IMR-90 (cell line): ENCODE measurements at regions not wholly inside any gene's neighbourhood (a gene's known extent, or its start where the extent isn't known, plus 50 kb on each side); places are given as distances from the start of the nearest gene placed in this dataset.

Experiments
- ATAC-seq: fragments of 200-7000 bp; cut with Tn5 transposase; 2 replicates; pipeline ENCODE4 v1.9.1; 2020; ENCODE audit warnings: low read depth, mild to moderate bottlenecking, moderate library complexity
- BruUV-seq: library from RNA; stranded (reverse); fragments of 400-500 nt; replicated peaks from 2 replicates; lab custom pipeline; 2021; lab: Mats Ljungman, UMichigan
- CTCF ChIA-PET: fragments of 300-600 bp; formaldehyde crosslinking; extraction: SDS; loops from one replicate; lab custom pipeline; 2021; ENCODE audit warnings: antibody characterized with exemption; lab: Yijun Ruan, JAX
- POLR2A ChIA-PET: fragments of 300-600 bp; sonication (Branson Sonifier 250); formaldehyde crosslinking; loops from one replicate; lab custom pipeline; 2022; ENCODE audit warnings: antibody characterized with exemption; ENCODE audit not compliant: unreplicated experiment; lab: Charles Lee
- DNase-seq: peaks from one replicate; pipeline ENCODE4 v3.0.0; 2013
- H2AFZ ChIP-seq: replicated peaks from 2 replicates; pipeline ENCODE3; 2013; ENCODE audit warnings: low read length, mild to moderate bottlenecking; ENCODE audit not compliant: poor library complexity
- H2AK5ac ChIP-seq: 2 replicates; pipeline ENCODE4 v1.6.1; 2013; ENCODE audit warnings: low read depth, low read length, inconsistent platforms
- H2AK9ac ChIP-seq: replicated peaks from 2 replicates; pipeline ENCODE3; 2013; ENCODE audit warnings: mild to moderate bottlenecking, low read depth, low read length, moderate library complexity; ENCODE audit not compliant: poor library complexity
- H2BK120ac ChIP-seq: 2 replicates; pipeline ENCODE4 v1.6.1; 2013; ENCODE audit warnings: low read depth, low read length, inconsistent platforms
- H2BK15ac ChIP-seq: 3 replicates; pipeline ENCODE4 v1.6.1; 2013; ENCODE audit warnings: low read depth, low read length, inconsistent platforms
- H2BK20ac ChIP-seq: 2 replicates; pipeline ENCODE4 v1.6.1; 2013; ENCODE audit warnings: low read depth, mild to moderate bottlenecking, inconsistent platforms, low read length, moderate library complexity
- H2BK5ac ChIP-seq: 2 replicates; pipeline ENCODE4 v1.6.1; 2013; ENCODE audit warnings: mild to moderate bottlenecking, low read depth, low read length, inconsistent platforms; ENCODE audit not compliant: poor library complexity, severe bottlenecking
- H3K14ac ChIP-seq: replicated peaks from 2 replicates; pipeline ENCODE4 v1.6.1; 2013; ENCODE audit warnings: low read depth, low read length, inconsistent platforms
- H3K18ac ChIP-seq: 2 replicates; pipeline ENCODE4 v1.6.1; 2013; ENCODE audit warnings: low read depth, low read length, control low read depth
- H3K23ac ChIP-seq: 2 replicates; pipeline ENCODE4 v1.6.1; 2013; ENCODE audit warnings: low read depth, low read length, inconsistent platforms
- H3K27ac ChIP-seq: 2 replicates; pipeline ENCODE4 v1.5.1; 2013; ENCODE audit warnings: mild to moderate bottlenecking, control low read depth, low read length; ENCODE audit not compliant: insufficient read depth
- H3K27me3 ChIP-seq: 2 replicates; pipeline ENCODE4 v1.6.1; 2013; ENCODE audit warnings: low read length; ENCODE audit not compliant: control insufficient read depth, insufficient read depth
- H3K36me3 ChIP-seq: 2 replicates; pipeline ENCODE4 v1.6.1; 2013; ENCODE audit warnings: low read length, mixed read lengths; ENCODE audit not compliant: control insufficient read depth, insufficient read depth
- H3K4ac ChIP-seq: 2 replicates; pipeline ENCODE4 v1.6.1; 2013; ENCODE audit warnings: low read depth, low read length, inconsistent platforms
- H3K4me1 ChIP-seq: 2 replicates; pipeline ENCODE4 v1.6.1; 2013; ENCODE audit warnings: low read length, mixed read lengths; ENCODE audit not compliant: control insufficient read depth, insufficient read depth
- H3K4me2 ChIP-seq: 2 replicates; pipeline ENCODE4 v1.6.1; 2013; ENCODE audit warnings: low read depth, mild to moderate bottlenecking, control low read depth, low read length, moderate library complexity
- H3K4me3 ChIP-seq: 2 replicates; pipeline ENCODE4 v1.5.1; 2013; ENCODE audit warnings: low read depth, mild to moderate bottlenecking, control low read depth, low read length, moderate library complexity; ENCODE audit not compliant: insufficient read depth
- H3K56ac ChIP-seq: 2 replicates; pipeline ENCODE4 v1.6.1; 2013; ENCODE audit warnings: low read length, inconsistent platforms; ENCODE audit not compliant: insufficient read depth; ENCODE audit errors: extremely low read depth
- H3K79me1 ChIP-seq, 2 experiments: 2 replicates each; pipeline ENCODE4 v1.6.1; 2013; ENCODE audit warnings: low read length in 2 of 2, inconsistent platforms in 1 of 2, low read depth in 1 of 2
- H3K9ac ChIP-seq: 2 replicates; pipeline ENCODE4 v1.6.1; 2013; ENCODE audit warnings: low read depth, low read length, control low read depth
- H3K9me1 ChIP-seq: 2 replicates; pipeline ENCODE4 v1.6.1; 2013; ENCODE audit warnings: low read length, inconsistent platforms; ENCODE audit not compliant: insufficient read depth
- H3K9me3 ChIP-seq: 2 replicates; pipeline ENCODE4 v1.6.1; 2013; ENCODE audit warnings: low read length; ENCODE audit not compliant: control insufficient read depth, insufficient read depth
- H4K20me1 ChIP-seq: 2 replicates; pipeline ENCODE4 v1.6.1; 2013; ENCODE audit warnings: low read length, inconsistent platforms; ENCODE audit not compliant: insufficient read depth
- H4K5ac ChIP-seq: 2 replicates; pipeline ENCODE4 v1.6.1; 2013; ENCODE audit warnings: mild to moderate bottlenecking, low read depth, low read length, control low read depth
- H4K8ac ChIP-seq, 2 experiments: 2 replicates each; pipeline ENCODE4 v1.6.1; 2013; ENCODE audit warnings: low read depth in 2 of 2, low read length in 2 of 2, control low read depth in 1 of 2, inconsistent platforms in 1 of 2
- H4K91ac ChIP-seq: 2 replicates; pipeline ENCODE4 v1.6.1; 2013; ENCODE audit warnings: low read depth, low read length, inconsistent platforms; ENCODE audit not compliant: insufficient read depth
- BHLHE40 ChIP-seq: fragments of 150-350 bp; IDR thresholded peaks from 2 replicates; pipeline ENCODE4 v1.6.1; 2016; ENCODE audit warnings: mild to moderate bottlenecking, low read depth, low read length
- CEBPB ChIP-seq: IDR thresholded peaks from 2 replicates; pipeline ENCODE4 v1.6.1; 2012; ENCODE audit warnings: low read depth, low read length, improper control_type of control experiment
- CHD1 ChIP-seq: IDR thresholded peaks from 2 replicates; pipeline ENCODE4 v1.6.1; 2012; ENCODE audit warnings: low read depth, low read length, improper control_type of control experiment
- CTCF ChIP-seq: conservative IDR thresholded peaks from 2 replicates; pipeline ENCODE4 v1.5.1; 2012; ENCODE audit warnings: mild to moderate bottlenecking, low read depth, low read length, improper control_type of control experiment
- ELK1 ChIP-seq: fragments of 150-350 bp; IDR thresholded peaks from 2 replicates; pipeline ENCODE4 v1.6.1; 2016; ENCODE audit warnings: low read depth, mild to moderate bottlenecking, low read length, moderate library complexity, borderline replicate concordance
- FOS ChIP-seq: fragments of 150-350 bp; IDR thresholded peaks from 2 replicates; pipeline ENCODE4 v1.6.1; 2016; ENCODE audit warnings: low read depth, low read length
- MAFK ChIP-seq: IDR thresholded peaks from 2 replicates; pipeline ENCODE4 v1.6.1; 2012; ENCODE audit warnings: low read depth, low read length, improper control_type of control experiment
- MAZ ChIP-seq: IDR thresholded peaks from 2 replicates; pipeline ENCODE4 v1.6.1; 2012; ENCODE audit warnings: low read depth, mild to moderate bottlenecking, low read length, improper control_type of control experiment, moderate library complexity, borderline replicate concordance
- MXI1 ChIP-seq: IDR thresholded peaks from 2 replicates; pipeline ENCODE4 v1.6.1; 2012; ENCODE audit warnings: low read depth, mild to moderate bottlenecking, low read length, moderate library complexity, borderline replicate concordance
- NFE2L2 ChIP-seq: fragments of 150-350 bp; IDR thresholded peaks from 2 replicates; pipeline ENCODE4 v1.6.1; 2016; ENCODE audit warnings: low read depth, mild to moderate bottlenecking, low read length
- POLR2A ChIP-seq: IDR thresholded peaks from 2 replicates; pipeline ENCODE4 v1.6.1; 2012; ENCODE audit warnings: mild to moderate bottlenecking, low read depth, low read length
- RAD21 ChIP-seq: IDR thresholded peaks from 2 replicates; pipeline ENCODE4 v1.6.1; 2012; ENCODE audit warnings: low read length, improper control_type of control experiment
- RCOR1 ChIP-seq: IDR thresholded peaks from 2 replicates; pipeline ENCODE4 v1.6.1; 2012; ENCODE audit warnings: mild to moderate bottlenecking, low read length, improper control_type of control experiment; ENCODE audit not compliant: insufficient replicate concordance
- RFX5 ChIP-seq: IDR thresholded peaks from 2 replicates; pipeline ENCODE4 v1.8.0; 2012; ENCODE audit warnings: low read depth, mild to moderate bottlenecking, low read length, moderate library complexity
- SMC3 ChIP-seq: fragments of 150-350 bp; IDR thresholded peaks from 2 replicates; pipeline ENCODE4 v1.6.1; 2016; ENCODE audit warnings: low read depth, mild to moderate bottlenecking, antibody characterized with exemption, low read length, moderate library complexity
- USF2 ChIP-seq: fragments of 150-350 bp; IDR thresholded peaks from 2 replicates; pipeline ENCODE4 v1.6.1; 2017; ENCODE audit warnings: mild to moderate bottlenecking, antibody characterized with exemption, low read length, low read depth
- WGBS, 2 experiments: methylation state at CpG; one replicate each; pipeline versions ENCODE4 v1.1.5 to v1.1.7; 2013; ENCODE audit warnings: missing lambda C conversion rate in 2 of 2; ENCODE audit not compliant: insufficient read length in 1 of 2; ENCODE audit errors: extremely low coverage in 2 of 2; 5-methylcytosine and 5-hydroxymethylcytosine counted together
- dilution Hi-C: fragments of 300-500 bp; cut with HindIII; formaldehyde crosslinking; loops from one replicate; pipeline ENCODE4 v1.14.3; 2018; ENCODE audit warnings: low sequenced_read_pairs; ENCODE audit not compliant: unreplicated experiment
- in situ Hi-C: fragments of 300-500 bp; cut with MboI; formaldehyde crosslinking; loops from 3 replicates; pipeline ENCODE4 v1.14.3; 2019; ENCODE audit warnings: low sequenced_read_pairs, inconsistent platforms, mixed read lengths
- intact Hi-C: fragments of 100-400 bp; cut with micrococcal nuclease; formaldehyde crosslinking; loops from 2 replicates; pipeline ENCODE4 v1.10.0; 2022

- POLR2A ChIA-PET, result interaction anchor here (0.7 kb wide), 1 partner anchor 880 kb away, joined by 3 read pairs; no protein-coding TSS in a partner anchor
- no peak overlapping the region for H2BK120ac ChIP-seq
- no peak overlapping the region for H2AFZ ChIP-seq
- DNase-seq (no peak), ATAC-seq (no peak)
- H3K4me2 ChIP-seq, result no peak overlapping the region
- dilution Hi-C loops (no loop called here), intact Hi-C loops (no loop called here), in situ Hi-C loops (no loop called here)
- H3K9me1 ChIP-seq, result no peaks in the 10 kb centered on the region
- H4K20me1 ChIP-seq, result no peaks in the 10 kb centered on the region
- H3K4ac ChIP-seq, result no peak overlapping the region
- H3K56ac ChIP-seq, result no peak overlapping the region
- no peak overlapping the region for H3K18ac ChIP-seq
- no peak overlapping the region for H2BK20ac ChIP-seq
- H3K36me3 ChIP-seq, result no peaks in the 10 kb centered on the region
- H4K5ac ChIP-seq, result no peak overlapping the region
- peaks cover 34% of the 10 kb centered on the region for H3K27me3 ChIP-seq
- no peak overlapping the region for H2BK15ac ChIP-seq
- no peaks in the 10 kb centered on the region for H3K9me3 ChIP-seq
- H2AK5ac ChIP-seq, result no peak overlapping the region
- BruUV-seq, result no TSS peak
- H2AK9ac ChIP-seq, result no peak overlapping the region
- TF ChIP-seq MAZ, result no peak
- no peak for TF ChIP-seq ELK1
- TF ChIP-seq MXI1, result no peak
- no peak for TF ChIP-seq USF2
- TF ChIP-seq RFX5, result no peak
- no peak for TF ChIP-seq MAFK
- TF ChIP-seq FOS, result no peak
- TF ChIP-seq CHD1, result no peak
- TF ChIP-seq RAD21, result no peak
- TF ChIP-seq SMC3, result no peak
- TF ChIP-seq CTCF, result no peak
- no peak for TF ChIP-seq POLR2A
- no peak for TF ChIP-seq BHLHE40
- no peak for TF ChIP-seq RCOR1
- no peak for TF ChIP-seq CEBPB
- TF ChIP-seq NFE2L2, result no peak
- WGBS, 2 experiments, result no CpG with 5 or more reads among the region's 3 CpGs
- H3K4me3 ChIP-seq, result no peak overlapping the region
- H3K23ac ChIP-seq, result no peak overlapping the region
- CTCF ChIA-PET, result no interaction called here
- no peak overlapping the region for H3K27ac ChIP-seq
- H4K91ac ChIP-seq, result no peak overlapping the region
- no peaks in the 10 kb centered on the region for H3K79me1 ChIP-seq
- no peak overlapping the region for H3K14ac ChIP-seq
- no peaks in the 10 kb centered on the region for H3K4me1 ChIP-seq
- H3K9ac ChIP-seq, result no peak overlapping the region
- no peak overlapping the region for H2BK5ac ChIP-seq
- H4K8ac ChIP-seq, result no peak overlapping the region
Observed at GRCh38 chr17:72205822-72206221, 85.0 kb downstream of the SOX9 start.
